A549 (cell line): ENCODE measurements at regions not wholly inside any gene's neighbourhood (a gene's known extent, or its start where the extent isn't known, plus 50 kb on each side); places are given as distances from the start of the nearest gene placed in this dataset.

Experiments
- ATAC-seq, 2 experiments: fragments of 200-7000 bp in 1 of 2; fragments of >200 bp in 1 of 2; cut with Nextera tagmentation in 1 of 2; cut with Tn5 transposase in 1 of 2; 3 replicates each; pipeline versions ENCODE4 v1.8.0 to v1.9.1; 2018 to 2020; ENCODE audit warnings: mild to moderate bottlenecking in 1 of 2, moderate library complexity in 1 of 2
- CTCF ChIA-PET: fragments of 300-600 bp; sonication (Branson Sonifier 250); formaldehyde crosslinking; extraction: SDS; loops from one replicate; lab custom pipeline; 2021; ENCODE audit warnings: antibody characterized with exemption, inconsistent platforms; lab: Yijun Ruan, JAX
- POLR2A ChIA-PET: fragments of 350-600 bp; formaldehyde crosslinking; extraction: SDS; loops from one replicate; lab custom pipeline; 2021; ENCODE audit warnings: antibody characterized with exemption, inconsistent platforms; lab: Yijun Ruan, JAX
- DNase-seq, 2 experiments: peaks; one replicate each; pipeline versions ENCODE4 v3.0.0 to v3.0.0-alpha.2; 2011 to 2016; ENCODE audit warnings: low read depth in 1 of 2, low spot score in 1 of 2
- FAIRE-seq: peaks from 2 replicates; lab custom pipeline; 2011; peaks lifted over from hg19 to GRCh38; lab: Jason Lieb, UNC
- H3K27ac ChIP-seq, 2 experiments: fragments of >200 bp; sonication (Bioruptor Twin); formaldehyde crosslinking; 3 replicates each; pipeline ENCODE4 v1.5.1; 2016 to 2017
- H3K4me1 ChIP-seq: fragments of >200 bp; sonication (Bioruptor Twin); formaldehyde crosslinking; 3 replicates; pipeline ENCODE4 v1.6.1; 2016
- H3K4me2 ChIP-seq: fragments of >200 bp; sonication (Bioruptor Twin); formaldehyde crosslinking; 3 replicates; pipeline ENCODE4 v1.6.1; 2016
- H3K4me3 ChIP-seq: fragments of >200 bp; sonication (Bioruptor Twin); formaldehyde crosslinking; 3 replicates; pipeline ENCODE4 v1.5.1; 2016
- H3K9me3 ChIP-seq: fragments of >200 bp; sonication (Bioruptor Twin); formaldehyde crosslinking; 3 replicates; pipeline ENCODE4 v1.6.1; 2016
- ATOH8 ChIP-seq: fragments of 250-450 bp; sonication (Bioruptor Pico); IDR thresholded peaks from 2 replicates; pipeline ENCODE4 v1.5.0; 2020; ENCODE audit warnings: low read depth, mild to moderate bottlenecking, moderate library complexity
- CBX8 ChIP-seq: fragments of 200-600 bp; sonication (generic); IDR thresholded peaks from 2 replicates; pipeline ENCODE4 v1.6.1; 2016
- ELK1 ChIP-seq: fragments of 150-350 bp; IDR thresholded peaks from 2 replicates; pipeline ENCODE4 v1.6.1; 2014; ENCODE audit warnings: low read depth, mild to moderate bottlenecking, low read length
- GATA3 ChIP-seq: IDR thresholded peaks from 2 replicates; pipeline ENCODE4 v1.6.1; 2012; ENCODE audit warnings: borderline replicate concordance
- MYC ChIP-seq: IDR thresholded peaks from 2 replicates; pipeline ENCODE4 v1.6.1; 2012; ENCODE audit warnings: mild to moderate bottlenecking, inconsistent platforms, low read length, improper control_type of control experiment, borderline replicate concordance
- NPAS2 ChIP-seq: fragments of 250-450 bp; sonication (Bioruptor Pico); IDR thresholded peaks from 2 replicates; pipeline ENCODE4 v1.8.0; 2022; ENCODE audit warnings: mild to moderate bottlenecking, moderate library complexity, borderline replicate concordance
- PBX3 ChIP-seq: IDR thresholded peaks from 2 replicates; pipeline ENCODE4 v1.6.1; 2012
- RAD21 ChIP-seq, 2 experiments: fragments of >200 bp in 1 of 2; sonication (Bioruptor Twin) in 1 of 2; formaldehyde crosslinking in 1 of 2; IDR thresholded peaks in 1 of 2; conservative IDR thresholded peaks in 1 of 2; 2 replicates in 1 of 2; 3 replicates in 1 of 2; pipeline ENCODE4 v1.6.1; 2012 to 2018; ENCODE audit warnings: inconsistent platforms in 1 of 2
- RARB ChIP-seq: fragments of 250-450 bp; sonication (Bioruptor Pico); IDR thresholded peaks from 2 replicates; pipeline ENCODE4 v1.8.0; 2021; ENCODE audit warnings: mild to moderate bottlenecking, moderate library complexity
- REST ChIP-seq: fragments of 200-600 bp; sonication (generic); IDR thresholded peaks from 2 replicates; pipeline ENCODE4 v1.6.1; 2016; ENCODE audit warnings: antibody characterized with exemption, mild to moderate bottlenecking, moderate library complexity
- RFX5 ChIP-seq: fragments of 450-650 bp; IDR thresholded peaks from 2 replicates; pipeline ENCODE4 v1.7.1; 2014; ENCODE audit warnings: antibody characterized with exemption, mild to moderate bottlenecking, moderate library complexity
- RNF2 ChIP-seq: fragments of 200-600 bp; sonication (generic); IDR thresholded peaks from 2 replicates; pipeline ENCODE4 v1.6.1; 2016; ENCODE audit warnings: low read depth, mild to moderate bottlenecking, antibody characterized with exemption, moderate library complexity, borderline replicate concordance
- TP53 ChIP-seq: fragments of 250-450 bp; sonication (Bioruptor Pico); IDR thresholded peaks from 2 replicates; pipeline ENCODE4 v1.5.0; 2021; ENCODE audit warnings: mild to moderate bottlenecking, moderate library complexity
- WGBS: methylation state at CpG from one replicate; pipeline ENCODE4 v1.1.6; 2017; ENCODE audit errors: missing lambda C conversion rate; 5-methylcytosine and 5-hydroxymethylcytosine counted together

GRCh38 chr18:45493830-45494229, 121.4 kb upstream of the SLC14A2 start (continued):
- TF ChIP-seq PBX3 (no peak), ELK1 (no peak), RNF2 (no peak), ATOH8 (no peak), RFX5 (no peak)

- POLR2A ChIA-PET: no interaction called here
- no peak for DNase-seq
- no peaks in the 10 kb centered on the region for H3K4me1 ChIP-seq
- TF ChIP-seq REST: no peak
- no peak for TF ChIP-seq MYC
- no peak for TF ChIP-seq RAD21 (conservative IDR thresholded peaks at IDR 0.05 in 1 of 2, IDR thresholded peaks at IDR 0.05 in 1 of 2)
- no peak for TF ChIP-seq RFX5
- TF ChIP-seq RARB (CRISPR knock-in tag): no peak
- no peak for TF ChIP-seq TP53
- TF ChIP-seq ATOH8: no peak
- TF ChIP-seq NPAS2: no peak
- TF ChIP-seq GATA3: no peak
- no peak overlapping the region for H3K4me3 ChIP-seq
- H3K4me2 ChIP-seq: no peak overlapping the region
- ATAC-seq: no peak
- H3K9me3 ChIP-seq: no peaks in the 10 kb centered on the region
- H3K27ac ChIP-seq: no peak overlapping the region
- 7% methylated on average over 6 of the region's 6 CpGs for WGBS
- CTCF ChIA-PET: interaction anchor here (0.6 kb wide), 1 partner anchor 910 kb away, joined by 3 read pairs; no protein-coding TSS in a partner anchor
- no peak for FAIRE-seq
These were observed 120.5 kb upstream of the SLC14A2 start for GRCh38 chr18:45494811-45495210.

- H3K9me3 ChIP-seq: no peaks in the 10 kb centered on the region
- no peak for TF ChIP-seq CBX8
- 63% methylated on average over 1 of the region's 1 CpG for WGBS
- no peaks in the 10 kb centered on the region for H3K4me1 ChIP-seq
- no peak for ATAC-seq
- H3K4me2 ChIP-seq: no peak overlapping the region
- no peak for DNase-seq
- H3K4me3 ChIP-seq: no peak overlapping the region
- ChIA-PET POLR2A (no interaction called here), CTCF (interaction anchor here (0.8 kb wide), 1 partner anchor 48 kb away, joined by 3 read pairs; no protein-coding TSS in a partner anchor)
- no peak for FAIRE-seq
- H3K27ac ChIP-seq: no peak overlapping the region
These were observed 118.5 kb upstream of the SLC14A2 start for GRCh38 chr18:45496741-45497140.
